ENCODE measurements at regions not wholly inside any gene's neighbourhood (a gene's known extent, or its start where the extent isn't known, plus 50 kb on each side); places are given as distances from the start of the nearest gene placed in this dataset.

GRCh38 chr4:181677201-181677600 is 566.0 kb upstream of the TENM3 start:
- no peak overlapping the region for H4K8ac ChIP-seq (ENCODE audit: low read length)
- WGBS: 84% methylated on average over 3 of the region's 3 CpGs

GRCh38 chr4:181677621-181678020 is 565.6 kb upstream of the TENM3 start:
- no peak overlapping the region for H2BK15ac ChIP-seq (ENCODE audit: low read depth, poor library complexity, severe bottlenecking)
- no peak overlapping the region for H2AFZ ChIP-seq (ENCODE audit: low read depth, low read length)
- H3K4ac ChIP-seq (ENCODE audit: low read depth in 1 of 2, low read length in 2 of 2): no peak overlapping the region
- no peak overlapping the region for H4K91ac ChIP-seq (ENCODE audit: low read length)
- DNase-seq: no peak
- WGBS: 87% methylated on average over 4 of the region's 6 CpGs
- H2BK5ac ChIP-seq (ENCODE audit: low read depth, low read length, poor library complexity, severe bottlenecking): no peak overlapping the region
- H3K9me3 ChIP-seq (ENCODE audit: control insufficient read depth, low read length): no peaks in the 10 kb centered on the region
- H2BK12ac ChIP-seq (ENCODE audit: low read length in 2 of 2): no peak overlapping the region
- H4K8ac ChIP-seq (ENCODE audit: low read length): no peak overlapping the region
- H2AK5ac ChIP-seq (ENCODE audit: low read length, severe bottlenecking): no peak overlapping the region
- H3K23ac ChIP-seq (ENCODE audit: low read length in 2 of 2): no peak overlapping the region
- H3K27me3 ChIP-seq (ENCODE audit: control insufficient read depth in 1 of 2, insufficient read depth in 1 of 2, low read length in 2 of 2): no peaks in the 10 kb centered on the region
- no peaks in the 10 kb centered on the region for H3K79me1 ChIP-seq (replicated peaks; ENCODE audit: low read length, poor library complexity, severe bottlenecking)
- H3K9ac ChIP-seq (ENCODE audit: low read length): no peak overlapping the region
- no peaks in the 10 kb centered on the region for H3K36me3 ChIP-seq (ENCODE audit: control insufficient read depth in 1 of 2, insufficient read depth in 2 of 2, low read depth in 1 of 2, low read length in 2 of 2)
- H3K18ac ChIP-seq (ENCODE audit: low read depth in 1 of 2, low read length in 2 of 2): no peak overlapping the region
- H3K4me1 ChIP-seq (ENCODE audit: control insufficient read depth, insufficient read depth, low read depth, low read length): no peaks in the 10 kb centered on the region
- no peak overlapping the region for H3K14ac ChIP-seq (ENCODE audit: low read length in 2 of 2)
- H3K27ac ChIP-seq (ENCODE audit: low read length, poor library complexity, severe bottlenecking): no peak overlapping the region
- no peak overlapping the region for H2BK120ac ChIP-seq (ENCODE audit: low read depth, low read length)
- no peak overlapping the region for H3K4me2 ChIP-seq (ENCODE audit: low read length, poor library complexity, severe bottlenecking)
- H3K4me3 ChIP-seq (ENCODE audit: insufficient read depth in 1 of 2, low read depth in 1 of 2, low read length in 2 of 2): no peak overlapping the region

More at GRCh38 chr4:181677201-181677600, 566.0 kb upstream of the TENM3 start:
- Histone ChIP-seq H3K36me3 (ENCODE audit: control insufficient read depth in 1 of 2, insufficient read depth in 2 of 2, low read depth in 1 of 2, low read length in 2 of 2) (no peaks in the 10 kb centered on the region), H3K4me2 (ENCODE audit: low read length, poor library complexity, severe bottlenecking) (no peak overlapping the region), H3K18ac (ENCODE audit: low read depth in 1 of 2, low read length in 2 of 2) (no peak overlapping the region), H3K4ac (ENCODE audit: low read depth in 1 of 2, low read length in 2 of 2) (no peak overlapping the region), H3K4me1 (ENCODE audit: control insufficient read depth, insufficient read depth, low read depth, low read length) (no peaks in the 10 kb centered on the region), H3K27me3 (ENCODE audit: control insufficient read depth in 1 of 2, insufficient read depth in 1 of 2, low read length in 2 of 2) (no peaks in the 10 kb centered on the region), H4K91ac (ENCODE audit: low read length) (no peak overlapping the region), H3K23ac (ENCODE audit: low read length in 2 of 2) (no peak overlapping the region), H3K27ac (ENCODE audit: low read length, poor library complexity, severe bottlenecking) (no peak overlapping the region), H3K4me3 (ENCODE audit: insufficient read depth in 1 of 2, low read depth in 1 of 2, low read length in 2 of 2) (no peak overlapping the region), H2BK12ac (ENCODE audit: low read length in 2 of 2) (no peak overlapping the region), H2BK15ac (ENCODE audit: low read depth, poor library complexity, severe bottlenecking) (no peak overlapping the region), H2BK5ac (ENCODE audit: low read depth, low read length, poor library complexity, severe bottlenecking) (no peak overlapping the region), H3K79me1 (replicated peaks; ENCODE audit: low read length, poor library complexity, severe bottlenecking) (no peaks in the 10 kb centered on the region), H2BK120ac (ENCODE audit: low read depth, low read length) (no peak overlapping the region), H2AK5ac (ENCODE audit: low read length, severe bottlenecking) (no peak overlapping the region), H3K9me3 (ENCODE audit: control insufficient read depth, low read length) (no peaks in the 10 kb centered on the region), H3K9ac (ENCODE audit: low read length) (no peak overlapping the region), H3K14ac (ENCODE audit: low read length in 2 of 2) (no peak overlapping the region), H2AFZ (ENCODE audit: low read depth, low read length) (no peak overlapping the region)
- DNase-seq: no peak

- Histone ChIP-seq H3K27ac (ENCODE audit: low read length, poor library complexity, severe bottlenecking) (no peak overlapping the region), H2BK15ac (ENCODE audit: low read depth, poor library complexity, severe bottlenecking) (no peak overlapping the region), H2BK12ac (ENCODE audit: low read length in 2 of 2) (no peak overlapping the region), H3K18ac (ENCODE audit: low read depth in 1 of 2, low read length in 2 of 2) (no peak overlapping the region), H3K4ac (ENCODE audit: low read depth in 1 of 2, low read length in 2 of 2) (no peak overlapping the region), H3K36me3 (ENCODE audit: control insufficient read depth in 1 of 2, insufficient read depth in 2 of 2, low read depth in 1 of 2, low read length in 2 of 2) (no peaks in the 10 kb centered on the region), H2AFZ (ENCODE audit: low read depth, low read length) (no peak overlapping the region), H3K4me1 (ENCODE audit: control insufficient read depth, insufficient read depth, low read depth, low read length) (peaks cover 2% of the 10 kb centered on the region), H3K9me3 (ENCODE audit: control insufficient read depth, low read length) (no peaks in the 10 kb centered on the region), H3K9ac (ENCODE audit: low read length) (no peak overlapping the region), H4K91ac (ENCODE audit: low read length) (no peak overlapping the region), H3K14ac (ENCODE audit: low read length in 2 of 2) (no peak overlapping the region), H3K23ac (ENCODE audit: low read length in 2 of 2) (no peak overlapping the region), H3K27me3 (ENCODE audit: control insufficient read depth in 1 of 2, insufficient read depth in 1 of 2, low read length in 2 of 2) (no peaks in the 10 kb centered on the region), H3K79me1 (replicated peaks; ENCODE audit: low read length, poor library complexity, severe bottlenecking) (no peaks in the 10 kb centered on the region), H4K8ac (ENCODE audit: low read length) (no peak overlapping the region), H2BK120ac (ENCODE audit: low read depth, low read length) (no peak overlapping the region), H2BK5ac (ENCODE audit: low read depth, low read length, poor library complexity, severe bottlenecking) (no peak overlapping the region), H3K4me2 (ENCODE audit: low read length, poor library complexity, severe bottlenecking) (no peak overlapping the region), H3K4me3 (ENCODE audit: insufficient read depth in 1 of 2, low read depth in 1 of 2, low read length in 2 of 2) (no peak overlapping the region), H2AK5ac (ENCODE audit: low read length, severe bottlenecking) (no peak overlapping the region)
- WGBS: 88% methylated on average over 1 of the region's 3 CpGs
- no peak for DNase-seq
Observed at GRCh38 chr4:181679754-181680153, 563.4 kb upstream of the TENM3 start.

- no peaks in the 10 kb centered on the region for H3K36me3 ChIP-seq (ENCODE audit: control insufficient read depth in 1 of 2, insufficient read depth in 2 of 2, low read depth in 1 of 2, low read length in 2 of 2)
- DNase-seq: no peak
- no peak overlapping the region for H2AFZ ChIP-seq (ENCODE audit: low read depth, low read length)
- WGBS: 90% methylated on average over 3 of the region's 3 CpGs
- H4K8ac ChIP-seq (ENCODE audit: low read length): no peak overlapping the region
- H2BK5ac ChIP-seq (ENCODE audit: low read depth, low read length, poor library complexity, severe bottlenecking): no peak overlapping the region
- H3K23ac ChIP-seq (ENCODE audit: low read length in 2 of 2): no peak overlapping the region
- H3K27ac ChIP-seq (ENCODE audit: low read length, poor library complexity, severe bottlenecking): no peak overlapping the region
- H3K14ac ChIP-seq (ENCODE audit: low read length in 2 of 2): no peak overlapping the region
- H3K4me1 ChIP-seq (ENCODE audit: control insufficient read depth, insufficient read depth, low read depth, low read length): peaks cover 2% of the 10 kb centered on the region
- no peaks in the 10 kb centered on the region for H3K27me3 ChIP-seq (ENCODE audit: control insufficient read depth in 1 of 2, insufficient read depth in 1 of 2, low read length in 2 of 2)
- no peak overlapping the region for H3K4me2 ChIP-seq (ENCODE audit: low read length, poor library complexity, severe bottlenecking)
- H3K4me3 ChIP-seq (ENCODE audit: insufficient read depth in 1 of 2, low read depth in 1 of 2, low read length in 2 of 2): no peak overlapping the region
- H2AK5ac ChIP-seq (ENCODE audit: low read length, severe bottlenecking): no peak overlapping the region
- no peaks in the 10 kb centered on the region for H3K79me1 ChIP-seq (replicated peaks; ENCODE audit: low read length, poor library complexity, severe bottlenecking)
- H2BK120ac ChIP-seq (ENCODE audit: low read depth, low read length): no peak overlapping the region
- no peak overlapping the region for H2BK15ac ChIP-seq (ENCODE audit: low read depth, poor library complexity, severe bottlenecking)
- H3K4ac ChIP-seq (ENCODE audit: low read depth in 1 of 2, low read length in 2 of 2): no peak overlapping the region
- no peaks in the 10 kb centered on the region for H3K9me3 ChIP-seq (ENCODE audit: control insufficient read depth, low read length)
- H3K9ac ChIP-seq (ENCODE audit: low read length): no peak overlapping the region
- no peak overlapping the region for H4K91ac ChIP-seq (ENCODE audit: low read length)
- no peak overlapping the region for H3K18ac ChIP-seq (ENCODE audit: low read depth in 1 of 2, low read length in 2 of 2)
- no peak overlapping the region for H2BK12ac ChIP-seq (ENCODE audit: low read length in 2 of 2)
Observed at GRCh38 chr4:181682367-181683047, 560.7 kb upstream of the TENM3 start.

Measured in mesenchymal stem cell (in vitro differentiated cells and primary cell).